ENCODE measurements at regions not wholly inside any gene's neighbourhood (a gene's known extent, or its start where the extent isn't known, plus 50 kb on each side); places are given as distances from the start of the nearest gene placed in this dataset.

DNA sequence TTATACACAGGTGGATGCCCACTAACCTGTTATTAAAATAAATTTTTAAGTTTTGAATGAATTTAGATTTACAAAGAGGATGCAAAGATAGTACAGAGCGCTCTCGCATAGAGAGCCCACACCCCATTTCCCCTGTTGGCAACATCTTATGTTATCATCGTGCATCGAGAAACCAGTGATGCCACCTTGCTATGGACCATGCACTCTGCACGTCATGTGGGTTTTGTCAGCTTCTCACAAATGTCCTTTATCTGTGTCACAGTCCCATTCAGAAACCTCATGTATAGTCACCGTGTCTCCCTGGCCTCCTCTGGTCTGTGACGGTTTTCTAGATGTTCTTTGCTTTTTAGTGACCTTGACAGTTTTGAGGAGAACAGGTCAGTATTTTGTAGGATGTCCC lies 60.0 kb downstream of the ING1 start:
- no peak overlapping the region for H3K27ac ChIP-seq (ENCODE audit: low read depth, low read length, poor library complexity, severe bottlenecking)

DNA sequence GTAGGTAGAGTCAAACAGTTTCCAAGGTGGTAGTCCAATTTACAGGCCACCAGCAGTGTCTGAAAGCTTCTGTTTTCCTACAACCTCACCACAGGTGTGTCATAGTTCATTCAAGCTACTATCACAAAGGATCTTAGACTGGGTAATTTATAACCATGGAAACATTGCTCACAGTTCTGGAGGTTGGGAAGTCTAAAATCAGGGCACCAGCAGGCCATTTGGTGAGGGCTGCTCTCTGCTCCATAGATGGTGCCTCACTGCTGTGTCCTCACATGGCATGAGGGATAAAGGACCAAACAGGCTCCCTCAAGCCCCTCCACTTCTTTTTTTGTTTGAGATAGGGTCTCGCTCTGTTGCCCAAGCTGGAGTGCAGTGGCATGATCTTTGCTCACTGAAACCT lies 60.6 kb downstream of the ING1 start:
- no peak for DNase-seq (ENCODE audit: low spot score)
- ChIA-PET POLR2A (no interaction called here), CTCF (ENCODE audit: unreplicated experiment) (no interaction called here)
- Histone ChIP-seq H3K79me2 (ENCODE audit: insufficient read depth, low read depth, low read length) (no peaks in the 10 kb centered on the region), H4K20me1 (ENCODE audit: insufficient read depth, low read length) (no peaks in the 10 kb centered on the region), H3K9me2 (ENCODE audit: insufficient read depth, low read length) (no peaks in the 10 kb centered on the region), H3K27ac (ENCODE audit: low read depth, low read length, poor library complexity, severe bottlenecking) (no peak overlapping the region), H3K4me3 (ENCODE audit: low read depth, low read length, poor library complexity, severe bottlenecking) (no peak overlapping the region), H3K4me2 (ENCODE audit: low read length) (no peak overlapping the region), H3K36me3 (ENCODE audit: insufficient read depth, low read length) (no peaks in the 10 kb centered on the region), H3K9me3 (ENCODE audit: low read length) (no peaks in the 10 kb centered on the region), H2AFZ (ENCODE audit: low read length) (no peak overlapping the region), H3K4me1 (ENCODE audit: insufficient read depth, low read length, poor library complexity, severe bottlenecking) (no peaks in the 10 kb centered on the region)
- intact Hi-C loops (cut with micrococcal nuclease; ENCODE audit: unreplicated experiment): no loop called here
- TF ChIP-seq, protein P1, sequence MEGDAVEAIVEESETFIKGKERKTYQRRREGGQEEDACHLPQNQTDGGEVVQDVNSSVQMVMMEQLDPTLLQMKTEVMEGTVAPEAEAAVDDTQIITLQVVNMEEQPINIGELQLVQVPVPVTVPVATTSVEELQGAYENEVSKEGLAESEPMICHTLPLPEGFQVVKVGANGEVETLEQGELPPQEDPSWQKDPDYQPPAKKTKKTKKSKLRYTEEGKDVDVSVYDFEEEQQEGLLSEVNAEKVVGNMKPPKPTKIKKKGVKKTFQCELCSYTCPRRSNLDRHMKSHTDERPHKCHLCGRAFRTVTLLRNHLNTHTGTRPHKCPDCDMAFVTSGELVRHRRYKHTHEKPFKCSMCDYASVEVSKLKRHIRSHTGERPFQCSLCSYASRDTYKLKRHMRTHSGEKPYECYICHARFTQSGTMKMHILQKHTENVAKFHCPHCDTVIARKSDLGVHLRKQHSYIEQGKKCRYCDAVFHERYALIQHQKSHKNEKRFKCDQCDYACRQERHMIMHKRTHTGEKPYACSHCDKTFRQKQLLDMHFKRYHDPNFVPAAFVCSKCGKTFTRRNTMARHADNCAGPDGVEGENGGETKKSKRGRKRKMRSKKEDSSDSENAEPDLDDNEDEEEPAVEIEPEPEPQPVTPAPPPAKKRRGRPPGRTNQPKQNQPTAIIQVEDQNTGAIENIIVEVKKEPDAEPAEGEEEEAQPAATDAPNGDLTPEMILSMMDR (conservative IDR thresholded peaks at IDR 0.05; ENCODE audit: low read length): no peak
- TF ChIP-seq EZH2phosphoT487 (IDR thresholded peaks at IDR 0.05; ENCODE audit: borderline replicate concordance, low read depth, low read length): no peak
- BruUV-seq (replicated peaks): no TSS peak

More for the DNA sequence above, 60.0 kb downstream of the ING1 start:
- intact Hi-C loops (cut with micrococcal nuclease; ENCODE audit: unreplicated experiment): no loop called here
- Histone ChIP-seq H3K79me2 (ENCODE audit: insufficient read depth, low read depth, low read length) (no peaks in the 10 kb centered on the region), H3K4me3 (ENCODE audit: low read depth, low read length, poor library complexity, severe bottlenecking) (no peak overlapping the region), H3K4me2 (ENCODE audit: low read length) (no peak overlapping the region), H2AFZ (ENCODE audit: low read length) (no peak overlapping the region), H3K9me3 (ENCODE audit: low read length) (no peaks in the 10 kb centered on the region), H3K36me3 (ENCODE audit: insufficient read depth, low read length) (no peaks in the 10 kb centered on the region), H3K9me2 (ENCODE audit: insufficient read depth, low read length) (no peaks in the 10 kb centered on the region), H4K20me1 (ENCODE audit: insufficient read depth, low read length) (no peaks in the 10 kb centered on the region), H3K4me1 (ENCODE audit: insufficient read depth, low read length, poor library complexity, severe bottlenecking) (no peaks in the 10 kb centered on the region)
- BruUV-seq (replicated peaks): no TSS peak
- no peak for DNase-seq (ENCODE audit: low spot score)
- ChIA-PET CTCF (ENCODE audit: unreplicated experiment) (no interaction called here), POLR2A (no interaction called here)
- no peak for TF ChIP-seq EZH2phosphoT487 (IDR thresholded peaks at IDR 0.05; ENCODE audit: borderline replicate concordance, low read depth, low read length)

DNA sequence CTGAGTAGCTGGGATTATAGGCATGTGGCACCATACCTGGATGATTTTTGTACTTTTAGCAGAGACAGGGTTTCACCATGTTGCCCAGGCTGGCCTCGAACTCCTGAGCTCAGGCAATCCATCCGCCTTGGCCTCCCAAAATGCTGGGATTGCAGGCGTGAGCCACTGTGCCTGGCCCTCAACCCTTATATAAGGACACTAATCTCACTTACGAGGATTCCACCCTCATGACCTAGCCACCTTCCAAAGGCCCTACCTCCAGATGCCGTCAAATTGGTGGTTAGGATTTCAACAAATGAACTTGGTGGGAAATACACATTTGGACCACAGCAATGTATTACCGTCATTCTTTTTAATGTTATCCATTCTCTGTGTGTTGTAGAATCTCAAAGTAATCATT lies 61.0 kb downstream of the ING1 start:
- Histone ChIP-seq H3K27ac (ENCODE audit: low read depth, low read length, poor library complexity, severe bottlenecking) (no peak overlapping the region), H3K4me3 (ENCODE audit: low read depth, low read length, poor library complexity, severe bottlenecking) (no peak overlapping the region), H3K9me2 (ENCODE audit: insufficient read depth, low read length) (no peaks in the 10 kb centered on the region), H3K79me2 (ENCODE audit: insufficient read depth, low read depth, low read length) (no peaks in the 10 kb centered on the region), H2AFZ (ENCODE audit: low read length) (no peak overlapping the region), H3K36me3 (ENCODE audit: insufficient read depth, low read length) (no peaks in the 10 kb centered on the region), H3K4me2 (ENCODE audit: low read length) (no peak overlapping the region), H4K20me1 (ENCODE audit: insufficient read depth, low read length) (no peaks in the 10 kb centered on the region), H3K4me1 (ENCODE audit: insufficient read depth, low read length, poor library complexity, severe bottlenecking) (no peaks in the 10 kb centered on the region), H3K9me3 (ENCODE audit: low read length) (no peaks in the 10 kb centered on the region)
- DNase-seq (ENCODE audit: low spot score): no peak
- ChIA-PET POLR2A (no interaction called here), CTCF (ENCODE audit: unreplicated experiment) (no interaction called here)
- BruUV-seq (replicated peaks): no TSS peak
- intact Hi-C loops (cut with micrococcal nuclease; ENCODE audit: unreplicated experiment): no loop called here
- TF ChIP-seq EZH2phosphoT487 (IDR thresholded peaks at IDR 0.05; ENCODE audit: borderline replicate concordance, low read depth, low read length): no peak
- TF ChIP-seq, protein P1 (conservative IDR thresholded peaks at IDR 0.05; ENCODE audit: low read length): no peak
